HCT116 (cell line): ENCODE measurements at regions not wholly inside any gene's neighbourhood (a gene's known extent, or its start where the extent isn't known, plus 50 kb on each side); places are given as distances from the start of the nearest gene placed in this dataset.

Experiments used
- ATAC-seq: fragments of 200-7000 bp; cut with Tn5 transposase; 2 replicates; pipeline ENCODE4 v1.9.1; 2020; ENCODE audit warnings: mild to moderate bottlenecking, moderate library complexity
- BruUV-seq: library from RNA; stranded (reverse); fragments of 400-500 nt; replicated peaks from 2 replicates; lab custom pipeline; 2021; lab: Mats Ljungman, UMichigan
- CTCF ChIA-PET: fragments of 300-600 bp; sonication (Branson Sonifier 250); formaldehyde crosslinking; loops from one replicate; lab custom pipeline; 2021; ENCODE audit warnings: antibody characterized with exemption; lab: Charles Lee
- POLR2A ChIA-PET: fragments of 300-600, 350-600 bp; sonication (Branson Sonifier 250); formaldehyde crosslinking; loops from one replicate; lab custom pipeline; 2021; ENCODE audit warnings: antibody characterized with exemption; lab: Charles Lee
- RAD21 ChIA-PET, 2 experiments: fragments of 300-600 bp; sonication (Branson Sonifier 250); formaldehyde crosslinking; loops; one replicate each; lab custom pipeline; 2023; ENCODE audit warnings: low total read pairs in 2 of 2; ENCODE audit not compliant: uncharacterized antibody in 2 of 2, unreplicated experiment in 2 of 2, low non-redundant PET in 1 of 2; lab: Charles Lee
- DNase-seq: peaks from one replicate; pipeline ENCODE4 v3.0.0-alpha.2; 2010; ENCODE audit warnings: low read depth, low spot score
- H2AFZ ChIP-seq: fragments of 200-600 bp; shearing (Covaris generic), sonication (generic); 2 replicates; pipeline ENCODE4 v1.6.1; 2017; ENCODE audit warnings: low read depth, mixed run types, mixed read lengths, antibody characterized with exemption, low read length; ENCODE audit not compliant: poor library complexity, severe bottlenecking
- H3K27ac ChIP-seq: 2 replicates; pipeline ENCODE4 v1.5.1; 2012; ENCODE audit warnings: low read depth, low read length
- H3K27me3 ChIP-seq: fragments of 200-600 bp; sonication (generic); 2 replicates; pipeline ENCODE4 v1.6.1; 2016; ENCODE audit warnings: mixed run types, low read length, mixed read lengths; ENCODE audit not compliant: insufficient read depth
- H3K36me3 ChIP-seq, 2 experiments: fragments of 200-500 bp in 1 of 2; fragments of 200-600 bp in 1 of 2; sonication (Bioruptor generic) in 1 of 2; sonication (generic) in 1 of 2; 2 replicates each; pipeline versions ENCODE4 v1.5.1 to v1.6.1; 2014 to 2016; ENCODE audit warnings: low read length in 2 of 2, inconsistent platforms in 1 of 2, mixed read lengths in 1 of 2, mixed run types in 1 of 2; ENCODE audit not compliant: insufficient read depth in 2 of 2, control insufficient read depth in 1 of 2
- H3K4me1 ChIP-seq, 2 experiments: fragments of 200-600 bp in 1 of 2; sonication (generic) in 1 of 2; 2 replicates each; pipeline versions ENCODE4 v1.5.1 to v1.6.1; 2012 to 2017; ENCODE audit warnings: low read length in 2 of 2, inconsistent platforms in 1 of 2, mild to moderate bottlenecking in 1 of 2, mixed read lengths in 1 of 2, mixed run types in 1 of 2, moderate library complexity in 1 of 2; ENCODE audit not compliant: insufficient read depth in 2 of 2, control insufficient read depth in 1 of 2
- H3K4me2 ChIP-seq: fragments of 200-600 bp; sonication (generic); 2 replicates; pipeline ENCODE4 v1.6.1; 2017; ENCODE audit warnings: mixed run types, low read length, mixed read lengths
- H3K4me3 ChIP-seq, 2 experiments: fragments of 200-600 bp in 1 of 2; sonication (generic) in 1 of 2; replicated peaks in 1 of 2; 2 replicates each; pipeline ENCODE4 v1.5.1; 2011 to 2016; ENCODE audit warnings: low read length in 2 of 2, control low read depth in 1 of 2, low read depth in 1 of 2, mild to moderate bottlenecking in 1 of 2, mixed read lengths in 1 of 2, mixed run types in 1 of 2
- H3K79me2 ChIP-seq: fragments of 200-600 bp; sonication (generic); 2 replicates; pipeline ENCODE4 v1.6.1; 2017; ENCODE audit warnings: mild to moderate bottlenecking, mixed run types, low read length, moderate library complexity, mixed read lengths; ENCODE audit not compliant: insufficient read depth
- H3K9ac ChIP-seq: fragments of 200-600 bp; sonication (generic); 2 replicates; pipeline ENCODE4 v1.6.1; 2016; ENCODE audit warnings: low read length, mixed read lengths
- H3K9me2 ChIP-seq: fragments of 200-600 bp; sonication (generic), shearing (Covaris generic); 2 replicates; pipeline ENCODE4 v1.6.1; 2017; ENCODE audit warnings: mixed run types, mild to moderate bottlenecking, moderate library complexity; ENCODE audit not compliant: insufficient read depth
- H3K9me3 ChIP-seq, 2 experiments: fragments of 200-500 bp in 1 of 2; fragments of 200-600 bp in 1 of 2; sonication (Bioruptor generic) in 1 of 2; sonication (generic) in 1 of 2; 2 replicates each; pipeline ENCODE4 v1.6.1; 2014 to 2017; ENCODE audit warnings: low read length in 2 of 2, mixed read lengths in 2 of 2, inconsistent platforms in 1 of 2, low read depth in 1 of 2, mild to moderate bottlenecking in 1 of 2, mixed run types in 1 of 2, moderate library complexity in 1 of 2; ENCODE audit not compliant: control insufficient read depth in 1 of 2, insufficient read depth in 1 of 2
- H4K20me1 ChIP-seq: fragments of 200-600 bp; sonication (generic), shearing (Covaris generic); 2 replicates; pipeline ENCODE4 v1.6.1; 2017; ENCODE audit warnings: mixed run types, mild to moderate bottlenecking, moderate library complexity; ENCODE audit not compliant: insufficient read depth
- ATF3 ChIP-seq: IDR thresholded peaks from 2 replicates; pipeline ENCODE4 v1.6.1; 2012
- CBX3 ChIP-seq: IDR thresholded peaks from 2 replicates; pipeline ENCODE4 v1.6.1; 2012; ENCODE audit warnings: low read depth
- CTCF ChIP-seq, 3 experiments: fragments of 200-600 bp in 1 of 3; sonication (generic) in 1 of 3; IDR thresholded peaks in 2 of 3; conservative IDR thresholded peaks in 1 of 3; 2 replicates each; pipeline ENCODE4 v1.5.1; 2012 to 2017; ENCODE audit warnings: low read depth in 2 of 3, low read length in 2 of 3, antibody characterized with exemption in 1 of 3, borderline replicate concordance in 1 of 3, control low read depth in 1 of 3, mild to moderate bottlenecking in 1 of 3, mixed read lengths in 1 of 3, mixed run types in 1 of 3, moderate library complexity in 1 of 3; ENCODE audit not compliant: insufficient read depth in 1 of 3
- EGR1 ChIP-seq: IDR thresholded peaks from 2 replicates; pipeline ENCODE4 v1.6.1; 2012; ENCODE audit warnings: low read depth
- EZH2 ChIP-seq: fragments of 200-600 bp; sonication (generic); IDR thresholded peaks from 2 replicates; pipeline ENCODE4 v1.6.1; 2017; ENCODE audit warnings: antibody characterized with exemption, mixed run types
- EZH2phosphoT487 ChIP-seq: fragments of 200-600 bp; IDR thresholded peaks from 2 replicates; pipeline ENCODE4 v1.6.1; 2018; ENCODE audit warnings: antibody characterized with exemption, borderline replicate concordance
- FOSL1 ChIP-seq: IDR thresholded peaks from 2 replicates; pipeline ENCODE4 v1.6.1; 2012; ENCODE audit warnings: low read depth
- MAX ChIP-seq: IDR thresholded peaks from 2 replicates; pipeline ENCODE4 v1.6.1; 2012
- POLR2A ChIP-seq: IDR thresholded peaks from 2 replicates; pipeline ENCODE4 v1.7.0; 2011; ENCODE audit warnings: borderline replicate concordance; ENCODE audit not compliant: insufficient read depth, insufficient read length; ENCODE audit errors: extremely low read depth
- POLR2AphosphoS5 ChIP-seq: IDR thresholded peaks from 2 replicates; pipeline ENCODE4 v1.6.1; 2011; ENCODE audit warnings: mild to moderate bottlenecking, low read depth, low read length, moderate library complexity
- SIN3A ChIP-seq: IDR thresholded peaks from 2 replicates; pipeline ENCODE4 v1.6.1; 2012; ENCODE audit warnings: low read depth
- TCF7L2 ChIP-seq: IDR thresholded peaks from 2 replicates; pipeline ENCODE4 v1.7.0; 2011; ENCODE audit warnings: borderline replicate concordance, inconsistent platforms; ENCODE audit not compliant: insufficient read depth, insufficient read length; ENCODE audit errors: extremely low read depth
- YY1 ChIP-seq: IDR thresholded peaks from 2 replicates; pipeline ENCODE4 v1.6.1; 2011; ENCODE audit warnings: low read length, low read depth, moderate library complexity, mild to moderate bottlenecking; ENCODE audit not compliant: insufficient replicate concordance; ENCODE audit errors: extremely low read depth
- ZBTB33 ChIP-seq: IDR thresholded peaks from 2 replicates; pipeline ENCODE4 v1.6.1; 2011; ENCODE audit warnings: mild to moderate bottlenecking, low read length, moderate library complexity; ENCODE audit not compliant: insufficient replicate concordance; ENCODE audit errors: extremely low read depth
- ZFX ChIP-seq: fragments of 450-650 bp; IDR thresholded peaks from 2 replicates; pipeline ENCODE4 v1.6.1; 2017
- ZNF274 ChIP-seq: fragments of 200-500 bp; sonication (Bioruptor generic); IDR thresholded peaks from 2 replicates; pipeline ENCODE4 v1.6.1; 2014; ENCODE audit warnings: mild to moderate bottlenecking, low read depth, low read length, inconsistent platforms
- intact Hi-C: fragments of 100-400 bp; cut with micrococcal nuclease; formaldehyde crosslinking; loops from 2 replicates; pipeline ENCODE4 v1.10.0; 2022

GRCh38 chr12:28991626-28992025 is 157.5 kb upstream of the FAR2 start:
- no peak overlapping the region for H3K4me3 ChIP-seq
- H3K4me2 ChIP-seq: no peak overlapping the region
- no peaks in the 10 kb centered on the region for H3K79me2 ChIP-seq
- no peak for DNase-seq
- intact Hi-C loops: no loop called here
- no peaks in the 10 kb centered on the region for H3K36me3 ChIP-seq
- RAD21 ChIA-PET: no interaction called here
- H3K4me1 ChIP-seq: no peaks in the 10 kb centered on the region
- no peak overlapping the region for H2AFZ ChIP-seq
- POLR2A ChIA-PET: no interaction called here
- CTCF ChIA-PET: no interaction called here
- no peaks in the 10 kb centered on the region for H3K27me3 ChIP-seq
- no peaks in the 10 kb centered on the region for H3K9me2 ChIP-seq
- TF ChIP-seq EZH2: no peak
- no peak for TF ChIP-seq YY1
- no peak for TF ChIP-seq ATF3
- no peak for TF ChIP-seq POLR2A
- no peak for TF ChIP-seq MAX
- TF ChIP-seq CTCF (IDR thresholded peaks at IDR 0.05 in 2 of 3, conservative IDR thresholded peaks at IDR 0.05 in 1 of 3; ENCODE audit: borderline replicate concordance in 1 of 3, insufficient read depth in 1 of 3, low read depth in 2 of 3, low read length in 2 of 3): no peak
- TF ChIP-seq ZBTB33: no peak
- TF ChIP-seq FOSL1: no peak
- no peak for TF ChIP-seq EZH2phosphoT487
- TF ChIP-seq CBX3: no peak
- no peak for TF ChIP-seq ZFX
- TF ChIP-seq POLR2AphosphoS5: no peak
- no peak for TF ChIP-seq TCF7L2
- no peak for TF ChIP-seq ZNF274
- TF ChIP-seq SIN3A: no peak
- TF ChIP-seq EGR1: no peak
- H3K9ac ChIP-seq: no peak overlapping the region
- ATAC-seq: no peak
- H3K27ac ChIP-seq: no peak overlapping the region
- no peaks in the 10 kb centered on the region for H4K20me1 ChIP-seq
- H3K9me3 ChIP-seq: no peaks in the 10 kb centered on the region
- BruUV-seq: no TSS peak
